DND-41 (cell line): ENCODE measurements at regions not wholly inside any gene's neighbourhood (a gene's known extent, or its start where the extent isn't known, plus 50 kb on each side); places are given as distances from the start of the nearest gene placed in this dataset.

Experiments
- EZH2 ChIP-seq: IDR thresholded peaks from 3 replicates; pipeline ENCODE4 v1.6.1; 2012; ENCODE audit warnings: borderline replicate concordance, low read depth, mild to moderate bottlenecking, moderate library complexity, low read length, inconsistent platforms; ENCODE audit not compliant: severe bottlenecking
- TF ChIP-seq, protein P1 (sequence below): IDR thresholded peaks from 2 replicates; pipeline ENCODE4 v1.5.1; 2012; ENCODE audit warnings: borderline replicate concordance, low read length, moderate library complexity, mild to moderate bottlenecking; ENCODE audit not compliant: poor library complexity, severe bottlenecking; ENCODE audit errors: extremely low read depth

DNA sequence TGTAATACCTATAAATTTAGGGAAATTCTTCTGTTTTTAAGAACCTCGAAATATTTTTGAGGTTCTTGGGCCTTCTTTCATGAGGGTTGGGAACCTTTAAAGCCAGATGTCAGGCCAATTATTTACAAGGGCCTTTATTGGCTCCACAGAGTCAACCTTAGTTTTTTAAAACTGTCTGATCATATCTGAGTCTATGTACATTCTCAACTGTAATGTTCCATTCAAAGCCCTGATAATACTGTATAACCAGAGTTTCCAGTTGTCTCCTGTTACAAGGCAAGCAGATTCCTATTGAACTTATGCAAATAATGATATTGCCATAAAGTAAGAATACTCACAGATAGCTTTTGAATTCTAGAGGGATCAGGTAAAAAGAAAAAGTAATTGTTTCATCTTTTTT is 545.5 kb downstream of the EPM2A start:
- TF ChIP-seq, protein P1, sequence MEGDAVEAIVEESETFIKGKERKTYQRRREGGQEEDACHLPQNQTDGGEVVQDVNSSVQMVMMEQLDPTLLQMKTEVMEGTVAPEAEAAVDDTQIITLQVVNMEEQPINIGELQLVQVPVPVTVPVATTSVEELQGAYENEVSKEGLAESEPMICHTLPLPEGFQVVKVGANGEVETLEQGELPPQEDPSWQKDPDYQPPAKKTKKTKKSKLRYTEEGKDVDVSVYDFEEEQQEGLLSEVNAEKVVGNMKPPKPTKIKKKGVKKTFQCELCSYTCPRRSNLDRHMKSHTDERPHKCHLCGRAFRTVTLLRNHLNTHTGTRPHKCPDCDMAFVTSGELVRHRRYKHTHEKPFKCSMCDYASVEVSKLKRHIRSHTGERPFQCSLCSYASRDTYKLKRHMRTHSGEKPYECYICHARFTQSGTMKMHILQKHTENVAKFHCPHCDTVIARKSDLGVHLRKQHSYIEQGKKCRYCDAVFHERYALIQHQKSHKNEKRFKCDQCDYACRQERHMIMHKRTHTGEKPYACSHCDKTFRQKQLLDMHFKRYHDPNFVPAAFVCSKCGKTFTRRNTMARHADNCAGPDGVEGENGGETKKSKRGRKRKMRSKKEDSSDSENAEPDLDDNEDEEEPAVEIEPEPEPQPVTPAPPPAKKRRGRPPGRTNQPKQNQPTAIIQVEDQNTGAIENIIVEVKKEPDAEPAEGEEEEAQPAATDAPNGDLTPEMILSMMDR: no peak
- no peak for TF ChIP-seq EZH2
